ENCODE measurements at regions not wholly inside any gene's neighbourhood (a gene's known extent, or its start where the extent isn't known, plus 50 kb on each side); places are given as distances from the start of the nearest gene placed in this dataset.

DNA sequence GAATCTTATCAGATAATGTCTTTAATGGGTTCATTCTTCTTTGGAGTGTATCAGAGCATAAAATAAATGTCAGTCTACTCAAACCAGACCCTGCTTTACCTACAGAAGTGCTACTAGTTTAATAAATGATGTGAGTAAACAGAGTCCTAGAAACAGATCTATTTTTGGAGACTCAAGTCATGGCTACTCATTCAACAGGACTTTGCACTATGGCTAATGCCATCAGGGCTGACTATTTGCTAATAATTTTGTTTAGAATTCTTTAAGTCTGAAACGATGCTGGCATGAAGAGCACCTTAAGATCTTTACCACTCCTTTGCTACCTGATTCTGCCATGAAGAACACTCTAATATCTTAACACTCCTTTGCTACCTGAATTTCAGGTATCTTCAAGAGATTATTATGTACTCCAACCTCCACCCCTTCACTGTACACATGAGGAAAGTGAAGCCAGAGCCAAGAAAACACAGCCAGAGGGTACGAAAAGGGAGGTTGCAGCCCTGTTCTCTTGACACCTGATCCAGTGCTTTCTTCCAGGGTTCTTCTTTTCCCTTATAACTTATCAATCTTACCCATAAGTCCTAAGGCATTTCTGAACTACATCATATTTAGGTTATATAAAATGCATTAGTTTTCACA, 62.4 kb downstream of the ZNF608 start:
- CTCF ChIA-PET, result no interaction called here
- Histone ChIP-seq H3K36me3 (ENCODE audit: control insufficient read depth, insufficient read depth, low read length) (no peaks in the 10 kb centered on the region), H3K27me3 (ENCODE audit: control insufficient read depth, insufficient read depth, low read length) (no peaks in the 10 kb centered on the region), H3K4me3 (ENCODE audit: low read depth, low read length) (no peak overlapping the region)
- TF ChIP-seq, protein P1, sequence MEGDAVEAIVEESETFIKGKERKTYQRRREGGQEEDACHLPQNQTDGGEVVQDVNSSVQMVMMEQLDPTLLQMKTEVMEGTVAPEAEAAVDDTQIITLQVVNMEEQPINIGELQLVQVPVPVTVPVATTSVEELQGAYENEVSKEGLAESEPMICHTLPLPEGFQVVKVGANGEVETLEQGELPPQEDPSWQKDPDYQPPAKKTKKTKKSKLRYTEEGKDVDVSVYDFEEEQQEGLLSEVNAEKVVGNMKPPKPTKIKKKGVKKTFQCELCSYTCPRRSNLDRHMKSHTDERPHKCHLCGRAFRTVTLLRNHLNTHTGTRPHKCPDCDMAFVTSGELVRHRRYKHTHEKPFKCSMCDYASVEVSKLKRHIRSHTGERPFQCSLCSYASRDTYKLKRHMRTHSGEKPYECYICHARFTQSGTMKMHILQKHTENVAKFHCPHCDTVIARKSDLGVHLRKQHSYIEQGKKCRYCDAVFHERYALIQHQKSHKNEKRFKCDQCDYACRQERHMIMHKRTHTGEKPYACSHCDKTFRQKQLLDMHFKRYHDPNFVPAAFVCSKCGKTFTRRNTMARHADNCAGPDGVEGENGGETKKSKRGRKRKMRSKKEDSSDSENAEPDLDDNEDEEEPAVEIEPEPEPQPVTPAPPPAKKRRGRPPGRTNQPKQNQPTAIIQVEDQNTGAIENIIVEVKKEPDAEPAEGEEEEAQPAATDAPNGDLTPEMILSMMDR (IDR thresholded peaks at IDR 0.05; ENCODE audit: insufficient read depth, low read depth, low read length), result no peak
- no peak for DNase-seq (ENCODE audit: low read depth)
- POLR2A ChIA-PET, result no interaction called here

DNA sequence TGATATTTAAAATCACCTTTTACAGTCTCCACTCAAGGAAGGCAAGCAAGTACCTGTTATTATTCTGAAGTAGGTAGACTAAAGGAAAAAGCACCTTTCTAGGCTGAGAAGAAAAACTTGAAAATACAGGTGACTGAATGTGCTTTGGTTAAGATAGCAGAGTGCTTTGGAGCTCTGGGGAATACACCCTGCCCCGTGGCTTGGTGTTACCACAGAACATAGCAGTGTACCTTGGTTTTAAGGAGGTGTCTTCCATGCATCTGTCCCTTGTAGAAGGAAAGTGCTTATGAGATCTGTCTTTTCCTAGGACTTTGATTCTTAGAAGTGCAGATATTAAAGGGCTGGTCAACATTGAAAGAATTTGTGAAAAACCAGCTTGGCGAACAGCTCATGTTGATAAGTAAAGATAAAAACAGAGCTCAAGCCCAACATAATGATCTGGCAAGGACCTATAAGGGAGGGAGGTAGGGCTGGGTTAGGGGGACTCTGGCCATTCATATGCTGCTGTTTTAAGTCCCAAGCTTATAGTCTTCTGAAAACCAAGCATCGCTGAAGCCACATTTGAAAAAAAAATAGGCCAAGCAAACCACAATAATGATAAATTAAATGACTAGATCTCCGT, 66.8 kb downstream of the ZNF608 start:
- Histone ChIP-seq H3K27me3 (ENCODE audit: control insufficient read depth, insufficient read depth, low read length) (no peaks in the 10 kb centered on the region), H3K4me3 (ENCODE audit: low read depth, low read length) (no peak overlapping the region), H3K36me3 (ENCODE audit: control insufficient read depth, insufficient read depth, low read length) (no peaks in the 10 kb centered on the region)
- TF ChIP-seq, protein P1 (IDR thresholded peaks at IDR 0.05; ENCODE audit: insufficient read depth, low read depth, low read length), result no peak
- POLR2A ChIA-PET, result interaction anchor here (0.5 kb wide), 1 partner anchor 472 kb away, joined by 3 read pairs; no protein-coding TSS in a partner anchor
- CTCF ChIA-PET, result interaction anchor here (0.7 kb wide), 1 partner anchor 45 kb away, joined by 3 read pairs; no protein-coding TSS in a partner anchor
- DNase-seq (ENCODE audit: low read depth), result no peak

DNA sequence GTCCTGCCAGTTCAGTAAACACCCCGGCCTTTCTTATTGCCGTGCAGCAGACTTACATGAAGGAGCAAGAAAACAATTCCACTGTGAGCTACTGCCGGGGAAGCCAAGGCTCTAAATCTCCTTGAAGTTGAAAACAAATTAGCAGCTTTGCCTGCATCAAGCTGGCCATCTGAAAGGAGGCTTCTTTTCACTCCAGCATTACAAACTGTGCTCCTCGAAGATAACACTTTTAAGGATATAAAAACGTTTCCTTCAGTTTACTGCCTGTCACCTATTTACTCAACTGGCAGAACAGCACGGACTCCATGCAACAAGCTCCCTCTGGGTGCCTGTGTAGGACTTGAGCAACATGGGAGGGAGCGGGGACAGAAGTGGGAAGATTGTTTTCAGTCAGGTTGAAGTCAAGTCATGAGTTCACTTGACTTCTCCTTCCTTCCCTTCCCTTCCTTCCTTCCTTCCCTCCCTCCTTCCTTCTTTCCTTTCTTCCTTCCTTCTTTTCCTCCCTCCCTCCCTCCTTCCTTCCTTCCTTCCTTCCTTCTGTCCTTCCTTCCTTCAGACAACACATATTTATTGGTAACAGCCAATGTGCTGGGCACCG, 67.4 kb downstream of the ZNF608 start:
- Histone ChIP-seq H3K36me3 (ENCODE audit: control insufficient read depth, insufficient read depth, low read length) (no peaks in the 10 kb centered on the region), H3K4me3 (ENCODE audit: low read depth, low read length) (no peak overlapping the region), H3K27me3 (ENCODE audit: control insufficient read depth, insufficient read depth, low read length) (no peaks in the 10 kb centered on the region)
- TF ChIP-seq, protein P1 (IDR thresholded peaks at IDR 0.05; ENCODE audit: insufficient read depth, low read depth, low read length), result no peak
- ChIA-PET CTCF (interaction anchor here (1.8 kb wide), 1 partner anchor 14 kb away, joined by 4 read pairs; no protein-coding TSS in a partner anchor), POLR2A (interaction anchor here (0.5 kb wide), 1 partner anchor 473 kb away, joined by 3 read pairs; no protein-coding TSS in a partner anchor)
- DNase-seq (ENCODE audit: low read depth), result no peak

DNA sequence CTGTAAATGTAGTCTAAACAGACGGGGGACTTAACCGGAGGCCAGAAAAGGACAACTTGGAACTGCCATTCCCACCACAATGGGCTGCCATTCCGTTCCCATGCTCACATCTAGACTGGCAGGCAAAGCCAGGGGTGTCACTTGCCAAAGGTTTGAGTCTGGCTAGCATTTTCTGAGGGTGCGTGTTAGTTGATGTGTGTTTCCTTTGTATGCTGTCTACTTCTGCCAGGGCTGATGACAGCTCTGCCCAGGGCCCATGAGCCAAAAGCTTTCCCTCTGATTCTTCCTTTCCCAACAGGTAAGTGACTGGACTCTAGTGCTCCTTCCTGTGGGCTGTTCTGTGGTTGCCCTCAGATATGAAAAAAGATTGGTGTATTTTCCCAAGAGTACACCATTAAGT, 68.0 kb downstream of the ZNF608 start:
- H3K27me3 ChIP-seq (ENCODE audit: control insufficient read depth, insufficient read depth, low read length), result no peaks in the 10 kb centered on the region
- ChIA-PET CTCF (interaction anchor here (1.8 kb wide), 1 partner anchor 13 kb away, joined by 4 read pairs; no protein-coding TSS in a partner anchor), POLR2A (no interaction called here)
- no peaks in the 10 kb centered on the region for H3K36me3 ChIP-seq (ENCODE audit: control insufficient read depth, insufficient read depth, low read length)
- no peak for DNase-seq (ENCODE audit: low read depth)
- TF ChIP-seq, protein P1 (IDR thresholded peaks at IDR 0.05; ENCODE audit: insufficient read depth, low read depth, low read length), result no peak
- H3K4me3 ChIP-seq (ENCODE audit: low read depth, low read length), result no peak overlapping the region
